ENCODE measurements at regions not wholly inside any gene's neighbourhood (a gene's known extent, or its start where the extent isn't known, plus 50 kb on each side); places are given as distances from the start of the nearest gene placed in this dataset.

- Histone ChIP-seq H3K27me3 (no peaks in the 10 kb centered on the region), H3K4me3 (no peak overlapping the region), H3K36me3 (no peaks in the 10 kb centered on the region), H3K9me3 (no peaks in the 10 kb centered on the region), H3K4me1 (peaks cover 38 to 50% (median 44%) of the 10 kb centered on the region in 4 donors), H3K27ac (replicated peaks in 1 of 4) (peak overlapping the region; percentile 62 to 76 (median 74))
- TF ChIP-seq POLR2A (IDR thresholded peaks at IDR 0.05; ENCODE audit: low read depth) (no peak), POLR2AphosphoS5 (IDR thresholded peaks at IDR 0.05) (no peak), EP300 (IDR thresholded peaks at IDR 0.05) (no peak)
- TF ChIP-seq, protein P1, sequence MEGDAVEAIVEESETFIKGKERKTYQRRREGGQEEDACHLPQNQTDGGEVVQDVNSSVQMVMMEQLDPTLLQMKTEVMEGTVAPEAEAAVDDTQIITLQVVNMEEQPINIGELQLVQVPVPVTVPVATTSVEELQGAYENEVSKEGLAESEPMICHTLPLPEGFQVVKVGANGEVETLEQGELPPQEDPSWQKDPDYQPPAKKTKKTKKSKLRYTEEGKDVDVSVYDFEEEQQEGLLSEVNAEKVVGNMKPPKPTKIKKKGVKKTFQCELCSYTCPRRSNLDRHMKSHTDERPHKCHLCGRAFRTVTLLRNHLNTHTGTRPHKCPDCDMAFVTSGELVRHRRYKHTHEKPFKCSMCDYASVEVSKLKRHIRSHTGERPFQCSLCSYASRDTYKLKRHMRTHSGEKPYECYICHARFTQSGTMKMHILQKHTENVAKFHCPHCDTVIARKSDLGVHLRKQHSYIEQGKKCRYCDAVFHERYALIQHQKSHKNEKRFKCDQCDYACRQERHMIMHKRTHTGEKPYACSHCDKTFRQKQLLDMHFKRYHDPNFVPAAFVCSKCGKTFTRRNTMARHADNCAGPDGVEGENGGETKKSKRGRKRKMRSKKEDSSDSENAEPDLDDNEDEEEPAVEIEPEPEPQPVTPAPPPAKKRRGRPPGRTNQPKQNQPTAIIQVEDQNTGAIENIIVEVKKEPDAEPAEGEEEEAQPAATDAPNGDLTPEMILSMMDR (IDR thresholded peaks at IDR 0.05): no peak
- DNase-seq (ENCODE audit: extremely low spot score): no peak
- WGBS: 54% methylated on average over 12 of the region's 12 CpGs
- intact Hi-C loops (cut with DNase I): no loop called here
Measured at GRCh38 chr12:92503029-92503931, 199.5 kb upstream of the PLEKHG7 start.

DNA sequence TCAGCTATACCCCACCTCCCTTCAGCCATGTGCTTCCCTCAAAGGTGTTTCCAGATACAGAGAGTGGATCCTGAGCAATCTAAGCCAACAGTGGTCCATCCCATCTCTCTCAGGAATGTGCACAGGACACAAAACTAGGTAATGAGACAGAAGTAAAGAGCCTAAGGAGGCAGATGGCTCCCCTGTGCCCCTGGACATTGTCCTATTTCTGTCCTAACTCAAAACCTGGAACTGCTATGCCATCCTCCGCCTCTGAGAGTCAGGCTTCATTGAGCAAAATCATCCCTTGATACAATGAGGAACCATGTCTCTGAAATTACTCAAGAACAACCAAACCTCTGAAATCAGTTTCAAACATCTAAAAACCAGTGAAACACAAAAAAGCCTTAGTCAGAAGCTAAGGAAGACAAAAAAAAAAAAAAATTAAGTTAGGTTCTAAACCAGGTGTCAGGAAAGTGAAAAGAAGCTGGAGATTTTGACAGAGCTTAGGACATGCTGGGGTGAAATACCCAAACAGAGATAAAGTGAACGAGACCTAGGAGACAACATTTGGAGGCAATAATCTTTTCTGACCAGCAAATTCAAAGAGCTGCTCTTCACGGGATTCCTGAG is 200.3 kb upstream of the PLEKHG7 start:
- Histone ChIP-seq H3K4me1 (peaks cover 38 to 50% (median 44%) of the 10 kb centered on the region in 4 donors), H3K27ac (replicated peaks in 1 of 4) (peak overlapping the region in 3 of 4 donors; percentile 62 to 76 (median 74)), H3K36me3 (no peaks in the 10 kb centered on the region), H3K27me3 (no peaks in the 10 kb centered on the region), H3K9me3 (no peaks in the 10 kb centered on the region), H3K4me3 (no peak overlapping the region)
- intact Hi-C loops (cut with DNase I): no loop called here
- TF ChIP-seq POLR2A (IDR thresholded peaks at IDR 0.05; ENCODE audit: low read depth): no peak
- TF ChIP-seq, protein P1 (IDR thresholded peaks at IDR 0.05): peak in 2 of 3 experiments; percentile 22 to 23
- DNase-seq (ENCODE audit: extremely low spot score): no peak
- 84% methylated on average over 3 of the region's 3 CpGs for WGBS

DNA sequence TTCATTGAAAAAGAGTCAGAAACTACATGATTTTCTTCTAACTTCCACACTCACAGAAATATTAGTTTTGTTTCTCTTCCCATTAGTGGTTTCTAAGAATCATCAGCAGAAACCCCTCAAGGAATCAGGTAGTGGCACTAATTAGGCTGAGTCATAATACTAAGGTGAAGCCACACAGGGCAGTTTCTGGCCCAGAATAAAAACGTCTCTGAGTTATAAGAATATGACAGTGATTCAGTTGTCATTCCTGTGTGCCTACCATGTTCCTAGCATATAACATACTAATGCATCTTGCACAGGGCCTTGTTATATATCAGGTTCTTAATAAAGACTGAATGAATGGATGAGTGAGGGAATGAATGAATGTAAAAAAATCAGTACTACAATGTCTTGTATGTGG is 206.0 kb upstream of the PLEKHG7 start:
- Histone ChIP-seq H3K27ac (replicated peaks in 1 of 4) (no peak overlapping the region), H3K36me3 (no peaks in the 10 kb centered on the region), H3K27me3 (no peaks in the 10 kb centered on the region), H3K9me3 (no peaks in the 10 kb centered on the region), H3K4me1 (peaks cover 0 to 11% (median 0%) of the 10 kb centered on the region in 4 donors), H3K4me3 (no peak overlapping the region)
- intact Hi-C loops (cut with DNase I): no loop called here
- WGBS: 78% methylated on average over 1 of the region's 1 CpG
- TF ChIP-seq POLR2AphosphoS5 (IDR thresholded peaks at IDR 0.05) (no peak), EP300 (IDR thresholded peaks at IDR 0.05) (no peak), POLR2A (IDR thresholded peaks at IDR 0.05; ENCODE audit: low read depth) (no peak)
- TF ChIP-seq, protein P1 (IDR thresholded peaks at IDR 0.05): no peak
- DNase-seq (ENCODE audit: extremely low spot score): no peak

- Histone ChIP-seq H3K9me3 (no peaks in the 10 kb centered on the region), H3K4me3 (no peak overlapping the region), H3K27me3 (no peaks in the 10 kb centered on the region), H3K36me3 (no peaks in the 10 kb centered on the region), H3K27ac (replicated peaks in 1 of 4) (no peak overlapping the region), H3K4me1 (peaks cover 0 to 11% (median 0%) of the 10 kb centered on the region in 4 donors)
- no peak for DNase-seq (ENCODE audit: extremely low spot score)
- TF ChIP-seq, protein P1 (IDR thresholded peaks at IDR 0.05): no peak
- TF ChIP-seq EP300 (IDR thresholded peaks at IDR 0.05): no peak
- TF ChIP-seq POLR2A (IDR thresholded peaks at IDR 0.05; ENCODE audit: low read depth): no peak
- TF ChIP-seq POLR2AphosphoS5 (IDR thresholded peaks at IDR 0.05): no peak
- intact Hi-C loops (cut with DNase I): no loop called here
Measured at GRCh38 chr12:92495108-92495507, 207.7 kb upstream of the PLEKHG7 start.
